SIG-M5 (cell line): ENCODE measurements at regions not wholly inside any gene's neighbourhood (a gene's known extent, or its start where the extent isn't known, plus 50 kb on each side); places are given as distances from the start of the nearest gene placed in this dataset.

Source experiments
- DNase-seq: peaks from one replicate; lab custom pipeline; 2025; lab: John Stamatoyannopoulos, UW

GRCh38 chr4:126779436-126780166, 853.2 kb upstream of the INTU start:
- no peak for DNase-seq

- DNase-seq = no peak
Observed at GRCh38 chr4:126783191-126783590, 849.6 kb upstream of the INTU start.

- DNase-seq = no peak
Observed at GRCh38 chr4:126784966-126785580, 847.7 kb upstream of the INTU start.

- no peak for DNase-seq
Observed at GRCh38 chr4:126790633-126791032, 842.1 kb upstream of the INTU start.

GRCh38 chr4:126794363-126794762, 838.4 kb upstream of the INTU start:
- DNase-seq = no peak

GRCh38 chr4:126798214-126798613, 834.5 kb upstream of the INTU start:
- no peak for DNase-seq

GRCh38 chr4:126799416-126799815, 833.3 kb upstream of the INTU start:
- DNase-seq = no peak

- DNase-seq = no peak
Observed at GRCh38 chr4:126799971-126800574, 832.7 kb upstream of the INTU start.

- DNase-seq = no peak
Observed at GRCh38 chr4:126800575-126801141, 832.1 kb upstream of the INTU start.

- no peak for DNase-seq
Observed at GRCh38 chr4:126807132-126807531, 825.6 kb upstream of the INTU start.

- DNase-seq = no peak
Observed at GRCh38 chr4:126812076-126812475, 820.7 kb upstream of the INTU start.

GRCh38 chr4:126820631-126821030, 812.1 kb upstream of the INTU start:
- no peak for DNase-seq

GRCh38 chr4:126821152-126821551, 811.6 kb upstream of the INTU start:
- DNase-seq = no peak

- DNase-seq = no peak
Observed at GRCh38 chr4:126825083-126825482, 807.7 kb upstream of the INTU start.

- no peak for DNase-seq
Observed at GRCh38 chr4:126827669-126828068, 805.1 kb upstream of the INTU start.

- no peak for DNase-seq
Observed at GRCh38 chr4:126834854-126835253, 797.9 kb upstream of the INTU start.

- DNase-seq = no peak
Observed at GRCh38 chr4:126838941-126839679, 793.6 kb upstream of the INTU start.

- DNase-seq = no peak
Observed at GRCh38 chr4:126843492-126844067, 789.2 kb upstream of the INTU start.

- DNase-seq = no peak
Observed at GRCh38 chr4:126850286-126850685, 782.5 kb upstream of the INTU start.

GRCh38 chr4:126851391-126851790, 781.4 kb upstream of the INTU start:
- no peak for DNase-seq

- DNase-seq = no peak
Observed at GRCh38 chr4:126853715-126854114, 779.0 kb upstream of the INTU start.

- no peak for DNase-seq
Observed at GRCh38 chr4:126856906-126857305, 775.9 kb upstream of the INTU start.
